ENCODE measurements at regions not wholly inside any gene's neighbourhood (a gene's known extent, or its start where the extent isn't known, plus 50 kb on each side); places are given as distances from the start of the nearest gene placed in this dataset.

GRCh38 chr6:100099189-100100074 lies 105.4 kb upstream of the MCHR2 start:
- FAIRE-seq (no peak), DNase-seq (ENCODE audit: low read depth) (peak; percentile 51)
- H3K27me3 ChIP-seq (ENCODE audit: control insufficient read depth, insufficient read depth, low read length), result peaks cover 5% of the 10 kb centered on the region
- no peaks in the 10 kb centered on the region for H3K36me3 ChIP-seq (ENCODE audit: control insufficient read depth, insufficient read depth, low read length)
- no peak overlapping the region for H3K4me3 ChIP-seq (ENCODE audit: low read depth, low read length)
- no peak for TF ChIP-seq CTCF (IDR thresholded peaks at IDR 0.05; ENCODE audit: insufficient read depth, low read length, severe bottlenecking)

- H3K36me3 ChIP-seq (ENCODE audit: control insufficient read depth, insufficient read depth, low read length), result no peaks in the 10 kb centered on the region
- H3K27me3 ChIP-seq (ENCODE audit: control insufficient read depth, insufficient read depth, low read length), result peaks cover 4% of the 10 kb centered on the region
- DNase-seq (ENCODE audit: low read depth), result no peak
- H3K4me3 ChIP-seq (ENCODE audit: low read depth, low read length), result no peak overlapping the region
- no peak for FAIRE-seq
- no peak for TF ChIP-seq CTCF (IDR thresholded peaks at IDR 0.05; ENCODE audit: insufficient read depth, low read length, severe bottlenecking)
These were observed 102.9 kb upstream of the MCHR2 start for GRCh38 chr6:100096936-100097335.

- H3K4me3 ChIP-seq (ENCODE audit: low read depth, low read length), result no peak overlapping the region
- peaks cover 4% of the 10 kb centered on the region for H3K27me3 ChIP-seq (ENCODE audit: control insufficient read depth, insufficient read depth, low read length)
- DNase-seq (ENCODE audit: low read depth) (no peak), FAIRE-seq (no peak)
- TF ChIP-seq CTCF (IDR thresholded peaks at IDR 0.05; ENCODE audit: insufficient read depth, low read length, severe bottlenecking), result no peak
- no peaks in the 10 kb centered on the region for H3K36me3 ChIP-seq (ENCODE audit: control insufficient read depth, insufficient read depth, low read length)
These were observed 102.3 kb upstream of the MCHR2 start for GRCh38 chr6:100096341-100096740.

DNA sequence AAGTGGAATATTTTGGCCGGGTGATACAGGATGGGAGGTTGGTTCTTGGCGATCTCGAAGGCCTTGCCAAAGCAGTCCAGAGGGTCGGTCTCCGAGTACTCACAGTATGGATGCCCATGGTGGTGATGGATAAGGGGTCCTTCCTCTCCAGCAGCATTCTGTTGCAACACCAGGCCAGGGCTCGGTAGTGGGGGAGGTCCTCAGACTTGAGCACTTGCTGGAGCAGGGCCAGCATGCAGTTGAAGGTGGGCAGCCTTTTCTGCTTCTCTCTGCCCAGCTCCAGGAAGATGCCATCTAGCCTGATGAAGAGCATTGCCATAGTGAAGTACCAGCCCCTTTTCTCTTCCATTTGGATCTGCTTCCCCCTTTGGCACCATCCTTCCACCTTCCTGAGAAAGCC lies 99.4 kb upstream of the MCHR2 start:
- DNase-seq (ENCODE audit: low read depth), result no peak
- H3K4me3 ChIP-seq (ENCODE audit: low read depth, low read length), result no peak overlapping the region
- H3K27me3 ChIP-seq (ENCODE audit: control insufficient read depth, insufficient read depth, low read length), result no peaks in the 10 kb centered on the region
- no peaks in the 10 kb centered on the region for H3K36me3 ChIP-seq (ENCODE audit: control insufficient read depth, insufficient read depth, low read length)
- FAIRE-seq, result no peak
- TF ChIP-seq CTCF (IDR thresholded peaks at IDR 0.05; ENCODE audit: insufficient read depth, low read length, severe bottlenecking), result no peak

GRCh38 chr6:100088009-100088408 lies 94.0 kb upstream of the MCHR2 start:
- no peak for FAIRE-seq
- peak; percentile 30 for DNase-seq (ENCODE audit: low read depth)
- Histone ChIP-seq H3K36me3 (ENCODE audit: control insufficient read depth, insufficient read depth, low read length) (no peaks in the 10 kb centered on the region), H3K27me3 (ENCODE audit: control insufficient read depth, insufficient read depth, low read length) (no peaks in the 10 kb centered on the region), H3K4me3 (ENCODE audit: low read depth, low read length) (no peak overlapping the region)
- TF ChIP-seq CTCF (IDR thresholded peaks at IDR 0.05; ENCODE audit: insufficient read depth, low read length, severe bottlenecking), result no peak

- Histone ChIP-seq H3K4me3 (ENCODE audit: low read depth, low read length) (no peak overlapping the region), H3K27me3 (ENCODE audit: control insufficient read depth, insufficient read depth, low read length) (no peaks in the 10 kb centered on the region), H3K36me3 (ENCODE audit: control insufficient read depth, insufficient read depth, low read length) (no peaks in the 10 kb centered on the region)
- FAIRE-seq, result no peak
- DNase-seq (ENCODE audit: low read depth), result no peak
- no peak for TF ChIP-seq CTCF (IDR thresholded peaks at IDR 0.05; ENCODE audit: insufficient read depth, low read length, severe bottlenecking)
These were observed 91.0 kb upstream of the MCHR2 start for GRCh38 chr6:100084991-100085364.

All from bronchial epithelial cell (primary cell).